Renal pelvis (tissue), 1 donor: ENCODE measurements at regions not wholly inside any gene's neighbourhood (a gene's known extent, or its start where the extent isn't known, plus 50 kb on each side); places are given as distances from the start of the nearest gene placed in this dataset.

Experiments used
- DNase-seq: peaks from one replicate; pipeline ENCODE4 v3.0.0-alpha.2; 2013

- no peak for DNase-seq
Measured at GRCh38 chr4:3704669-3705068, 61.5 kb upstream of the ADRA2C start.

GRCh38 chr4:3703677-3704521, 62.3 kb upstream of the ADRA2C start:
- DNase-seq, result no peak

- DNase-seq, result no peak
Measured at GRCh38 chr4:3703343-3703676, 62.9 kb upstream of the ADRA2C start.

GRCh38 chr4:3702561-3703221, 63.5 kb upstream of the ADRA2C start:
- DNase-seq, result no peak

- DNase-seq, result no peak
Measured at GRCh38 chr4:3701736-3702560, 64.2 kb upstream of the ADRA2C start.

GRCh38 chr4:3701271-3701734, 64.9 kb upstream of the ADRA2C start:
- no peak for DNase-seq

GRCh38 chr4:3700736-3701135, 65.4 kb upstream of the ADRA2C start:
- DNase-seq, result no peak

- no peak for DNase-seq
Measured at GRCh38 chr4:3700223-3700622, 66.0 kb upstream of the ADRA2C start.

- DNase-seq, result no peak
Measured at GRCh38 chr4:3699678-3700077, 66.5 kb upstream of the ADRA2C start.

GRCh38 chr4:3699261-3699660, 66.9 kb upstream of the ADRA2C start:
- no peak for DNase-seq

- DNase-seq, result no peak
Measured at GRCh38 chr4:3697033-3697432, 69.2 kb upstream of the ADRA2C start.

- no peak for DNase-seq
Measured at GRCh38 chr4:3690551-3691152, 75.5 kb upstream of the ADRA2C start.

GRCh38 chr4:3689576-3690550, 76.3 kb upstream of the ADRA2C start:
- DNase-seq, result no peak

GRCh38 chr4:3689006-3689405, 77.2 kb upstream of the ADRA2C start:
- no peak for DNase-seq

- no peak for DNase-seq
Measured at GRCh38 chr4:3688018-3688998, 77.9 kb upstream of the ADRA2C start.

GRCh38 chr4:3687538-3687937, 78.6 kb upstream of the ADRA2C start:
- no peak for DNase-seq

- DNase-seq, result no peak
Measured at GRCh38 chr4:3686753-3687152, 79.4 kb upstream of the ADRA2C start.

- no peak for DNase-seq
Measured at GRCh38 chr4:3685081-3685645, 81.0 kb upstream of the ADRA2C start.

GRCh38 chr4:3684546-3684945, 81.6 kb upstream of the ADRA2C start:
- DNase-seq, result no peak
